Endothelial cell of umbilical vein (primary cell): ENCODE measurements at regions not wholly inside any gene's neighbourhood (a gene's known extent, or its start where the extent isn't known, plus 50 kb on each side); places are given as distances from the start of the nearest gene placed in this dataset.

Experiments
- BruUV-seq: library from RNA; stranded (reverse); fragments of 400-500 nt; replicated peaks from 2 replicates; lab custom pipeline; 2021; lab: Mats Ljungman, UMichigan
- CTCF ChIA-PET: fragments of 300-600, 350-600 bp; sonication (Branson Sonifier 250); formaldehyde crosslinking; loops from one replicate; lab custom pipeline; 2021; ENCODE audit warnings: antibody characterized with exemption, inconsistent platforms; lab: Charles Lee
- POLR2A ChIA-PET: fragments of 300-600, 350-600 bp; sonication (Branson Sonifier 250); formaldehyde crosslinking; loops from one replicate; lab custom pipeline; 2021; ENCODE audit warnings: antibody characterized with exemption, inconsistent platforms; lab: Charles Lee
- DNase-seq: peaks from one replicate; pipeline ENCODE4 v3.0.0-alpha.2; 2011; ENCODE audit warnings: low read depth, low spot score
- FAIRE-seq: peaks from 2 replicates; lab custom pipeline; 2011; peaks lifted over from hg19 to GRCh38; lab: Jason Lieb, UNC
- H2AFZ ChIP-seq: 2 replicates; pipeline ENCODE4 v1.6.0; 2012; ENCODE audit warnings: low read depth, low read length, control low read depth, inconsistent platforms
- H3K27ac ChIP-seq: 2 replicates; pipeline ENCODE4 v1.5.1; 2011; ENCODE audit warnings: low read depth, mild to moderate bottlenecking, control low read depth, low read length, moderate library complexity; ENCODE audit not compliant: insufficient read depth
- H3K27me3 ChIP-seq, 2 experiments: 2 replicates each; pipeline versions ENCODE4 v1.6.0 to v1.6.1; 2011; ENCODE audit warnings: low read length in 2 of 2, mixed read lengths in 1 of 2; ENCODE audit not compliant: control insufficient read depth in 2 of 2, insufficient read depth in 2 of 2
- H3K36me3 ChIP-seq, 2 experiments: 2 replicates in 1 of 2; 3 replicates in 1 of 2; pipeline ENCODE4 v1.5.1; 2011; ENCODE audit warnings: low read length in 2 of 2, mild to moderate bottlenecking in 1 of 2, moderate library complexity in 1 of 2; ENCODE audit not compliant: control insufficient read depth in 2 of 2, insufficient read depth in 2 of 2; ENCODE audit errors: extremely low read depth in 1 of 2
- H3K4me1 ChIP-seq: 3 replicates; pipeline ENCODE4 v1.5.1; 2011; ENCODE audit warnings: mild to moderate bottlenecking, low read length; ENCODE audit not compliant: control insufficient read depth, insufficient read depth; ENCODE audit errors: extremely low read depth
- H3K4me2 ChIP-seq: 2 replicates; pipeline ENCODE4 v1.6.1; 2011; ENCODE audit warnings: low read length, control low read depth, mixed read lengths; ENCODE audit not compliant: insufficient read depth
- H3K4me3 ChIP-seq, 3 experiments: fragments of 200-600 bp in 1 of 3; sonication (generic), shearing (Covaris generic) in 1 of 3; replicated peaks in 1 of 3; 2 replicates each; pipeline ENCODE4 v1.5.1; 2011 to 2016; ENCODE audit warnings: control low read depth in 3 of 3, low read length in 3 of 3, mild to moderate bottlenecking in 2 of 3, inconsistent platforms in 1 of 3, low read depth in 1 of 3, moderate library complexity in 1 of 3; ENCODE audit not compliant: insufficient read depth in 1 of 3
- H3K79me2 ChIP-seq: 2 replicates; pipeline ENCODE4 v1.6.0; 2012; ENCODE audit warnings: low read length, inconsistent platforms; ENCODE audit not compliant: control insufficient read depth, insufficient read depth
- H3K9ac ChIP-seq: replicated peaks from 2 replicates; pipeline ENCODE3; 2011; ENCODE audit warnings: low read length, control low read depth; ENCODE audit not compliant: insufficient read depth; ENCODE audit errors: extremely low read depth
- H3K9me1 ChIP-seq: replicated peaks from 3 replicates; pipeline ENCODE4 v1.6.0; 2011; ENCODE audit warnings: mild to moderate bottlenecking, low read length; ENCODE audit not compliant: control insufficient read depth, insufficient read depth; ENCODE audit errors: extremely low read depth
- H3K9me3 ChIP-seq: replicated peaks from 2 replicates; pipeline ENCODE4 v1.5.1; 2012; ENCODE audit warnings: low read length, inconsistent platforms; ENCODE audit not compliant: control insufficient read depth, insufficient read depth
- H4K20me1 ChIP-seq: replicated peaks from 2 replicates; pipeline ENCODE3; 2011; ENCODE audit warnings: mild to moderate bottlenecking, low read length; ENCODE audit not compliant: control insufficient read depth, insufficient read depth; ENCODE audit errors: extremely low read depth
- EZH2 ChIP-seq: IDR thresholded peaks from 2 replicates; pipeline ENCODE4 v1.6.1; 2012; ENCODE audit warnings: borderline replicate concordance, low read depth, mild to moderate bottlenecking, moderate library complexity, low read length, inconsistent platforms; ENCODE audit not compliant: severe bottlenecking
- FOS ChIP-seq: IDR thresholded peaks from 2 replicates; pipeline ENCODE4 v1.6.1; 2011; ENCODE audit warnings: mild to moderate bottlenecking, low read length, moderate library complexity, borderline replicate concordance; ENCODE audit not compliant: insufficient read depth
- GATA2 ChIP-seq: IDR thresholded peaks from 2 replicates; pipeline ENCODE4 v1.7.0; 2011; ENCODE audit warnings: low read depth, mild to moderate bottlenecking, moderate library complexity, mixed read lengths, low read length; ENCODE audit not compliant: insufficient read length, insufficient read depth
- MYC ChIP-seq: IDR thresholded peaks from one replicate; pipeline ENCODE4 v1.6.1; 2011; ENCODE audit warnings: mild to moderate bottlenecking, low read depth, low read length
- POLR2A ChIP-seq: IDR thresholded peaks from 2 replicates; pipeline ENCODE4 v1.6.1; 2012; ENCODE audit warnings: low read depth, mild to moderate bottlenecking, control low read depth, low read length
- POLR2AphosphoS5 ChIP-seq: IDR thresholded peaks from 2 replicates; pipeline ENCODE4 v1.6.1; 2012; ENCODE audit warnings: low read depth, mild to moderate bottlenecking, control low read depth, low read length, moderate library complexity; ENCODE audit not compliant: insufficient read depth
- dilution Hi-C: fragments of 300-500 bp; cut with MboI; formaldehyde crosslinking; loops from one replicate; pipeline ENCODE4 v1.15.0; 2019; ENCODE audit warnings: low sequenced_read_pairs; ENCODE audit not compliant: extremely low pct_ligation_motif_present
- intact Hi-C: fragments of 100-400 bp; cut with micrococcal nuclease; formaldehyde crosslinking; loops from one replicate; pipeline ENCODE4 v1.10.0; 2022
- TF ChIP-seq, protein P1 (sequence below): IDR thresholded peaks from 2 replicates; pipeline ENCODE4 v1.6.1; 2011; ENCODE audit not compliant: insufficient read depth, insufficient read length
- TF ChIP-seq, protein P2 (sequence below), 2 donors: IDR thresholded peaks; 1 replicate in 1 of 2; 2 replicates in 1 of 2; pipeline ENCODE4 v1.5.1; 2011; ENCODE audit warnings: low read length in 2 of 2, mild to moderate bottlenecking in 2 of 2, moderate library complexity in 2 of 2, control low read depth in 1 of 2, inconsistent platforms in 1 of 2, low read depth in 1 of 2; ENCODE audit not compliant: insufficient read depth in 1 of 2; ENCODE audit errors: extremely low read depth in 1 of 2

DNA sequence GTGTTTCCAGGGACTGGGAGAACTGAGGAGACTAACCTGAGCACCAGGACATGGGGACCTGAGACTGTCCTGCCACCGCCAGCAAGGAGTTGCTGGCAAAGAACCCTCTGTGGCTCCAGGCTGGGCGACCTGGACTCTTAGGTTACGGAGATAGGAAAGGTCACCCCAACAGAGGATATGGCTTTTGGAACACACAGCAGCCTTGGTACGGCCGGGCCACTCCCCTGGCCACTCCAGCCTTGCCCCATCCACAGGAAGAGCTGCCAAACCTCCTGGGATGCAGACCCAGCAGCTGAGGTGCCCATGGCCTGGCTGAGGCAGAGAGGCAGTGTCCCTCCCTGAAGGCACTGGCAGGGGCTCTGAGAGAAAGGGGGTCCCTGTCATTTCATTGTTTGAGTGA lies 137.8 kb downstream of the OAT start:
- DNase-seq (no peak), FAIRE-seq (no peak)
- ChIA-PET POLR2A (no interaction called here), CTCF (no interaction called here)
- dilution Hi-C loops: no loop called here
- Histone ChIP-seq H3K27ac (no peak overlapping the region), H3K9me3 (no peaks in the 10 kb centered on the region), H3K79me2 (no peaks in the 10 kb centered on the region), H4K20me1 (no peaks in the 10 kb centered on the region), H3K36me3 (no peaks in the 10 kb centered on the region), H3K9ac (no peak overlapping the region), H3K4me3 (no peak overlapping the region), H3K4me1 (no peaks in the 10 kb centered on the region), H3K9me1 (no peaks in the 10 kb centered on the region), H2AFZ (no peak overlapping the region), H3K27me3 (no peaks in the 10 kb centered on the region), H3K4me2 (no peak overlapping the region)
- intact Hi-C loops: no loop called here
- TF ChIP-seq GATA2 (no peak), POLR2A (no peak), POLR2AphosphoS5 (no peak), MYC (no peak), EZH2 (no peak), FOS (no peak)
- TF ChIP-seq, protein P1, sequence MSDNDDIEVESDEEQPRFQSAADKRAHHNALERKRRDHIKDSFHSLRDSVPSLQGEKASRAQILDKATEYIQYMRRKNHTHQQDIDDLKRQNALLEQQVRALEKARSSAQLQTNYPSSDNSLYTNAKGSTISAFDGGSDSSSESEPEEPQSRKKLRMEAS: no peak
- TF ChIP-seq, protein P2, sequence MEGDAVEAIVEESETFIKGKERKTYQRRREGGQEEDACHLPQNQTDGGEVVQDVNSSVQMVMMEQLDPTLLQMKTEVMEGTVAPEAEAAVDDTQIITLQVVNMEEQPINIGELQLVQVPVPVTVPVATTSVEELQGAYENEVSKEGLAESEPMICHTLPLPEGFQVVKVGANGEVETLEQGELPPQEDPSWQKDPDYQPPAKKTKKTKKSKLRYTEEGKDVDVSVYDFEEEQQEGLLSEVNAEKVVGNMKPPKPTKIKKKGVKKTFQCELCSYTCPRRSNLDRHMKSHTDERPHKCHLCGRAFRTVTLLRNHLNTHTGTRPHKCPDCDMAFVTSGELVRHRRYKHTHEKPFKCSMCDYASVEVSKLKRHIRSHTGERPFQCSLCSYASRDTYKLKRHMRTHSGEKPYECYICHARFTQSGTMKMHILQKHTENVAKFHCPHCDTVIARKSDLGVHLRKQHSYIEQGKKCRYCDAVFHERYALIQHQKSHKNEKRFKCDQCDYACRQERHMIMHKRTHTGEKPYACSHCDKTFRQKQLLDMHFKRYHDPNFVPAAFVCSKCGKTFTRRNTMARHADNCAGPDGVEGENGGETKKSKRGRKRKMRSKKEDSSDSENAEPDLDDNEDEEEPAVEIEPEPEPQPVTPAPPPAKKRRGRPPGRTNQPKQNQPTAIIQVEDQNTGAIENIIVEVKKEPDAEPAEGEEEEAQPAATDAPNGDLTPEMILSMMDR (IDR thresholded peaks at IDR 0.05; ENCODE audit: extremely low read depth in 1 of 2, insufficient read depth in 1 of 2, low read depth in 1 of 2, low read length in 2 of 2): no peak
- BruUV-seq: no TSS peak
